Fibroblast of lung (primary cell): ENCODE measurements at regions not wholly inside any gene's neighbourhood (a gene's known extent, or its start where the extent isn't known, plus 50 kb on each side); places are given as distances from the start of the nearest gene placed in this dataset.

Experiments used
- CTCF ChIP-seq, 2 donors: IDR thresholded peaks in 1 of 2; conservative IDR thresholded peaks in 1 of 2; 1 replicate in 1 of 2; 2 replicates in 1 of 2; pipeline ENCODE4 v1.5.1; 2011 to 2012; ENCODE audit warnings: low read length in 2 of 2, control low read depth in 1 of 2, inconsistent platforms in 1 of 2, low read depth in 1 of 2, mild to moderate bottlenecking in 1 of 2
- EZH2 ChIP-seq: IDR thresholded peaks from 2 replicates; pipeline ENCODE4 v1.5.1; 2012; ENCODE audit warnings: low read length, control low read depth, mild to moderate bottlenecking; ENCODE audit errors: missing control alignments

GRCh38 chrX:131711478-131711867, 167.6 kb downstream of the OR13H1 start:
- no peak for TF ChIP-seq CTCF (conservative IDR thresholded peaks at IDR 0.05 in 1 of 2, IDR thresholded peaks at IDR 0.05 in 1 of 2; ENCODE audit: low read depth in 1 of 2, low read length in 2 of 2)
- TF ChIP-seq EZH2, result no peak
